ENCODE measurements at regions not wholly inside any gene's neighbourhood (a gene's known extent, or its start where the extent isn't known, plus 50 kb on each side); places are given as distances from the start of the nearest gene placed in this dataset.

- in situ Hi-C loops (cut with HindIII; ENCODE audit: low sequenced_read_pairs), result no loop called here
- TF ChIP-seq, protein P1, sequence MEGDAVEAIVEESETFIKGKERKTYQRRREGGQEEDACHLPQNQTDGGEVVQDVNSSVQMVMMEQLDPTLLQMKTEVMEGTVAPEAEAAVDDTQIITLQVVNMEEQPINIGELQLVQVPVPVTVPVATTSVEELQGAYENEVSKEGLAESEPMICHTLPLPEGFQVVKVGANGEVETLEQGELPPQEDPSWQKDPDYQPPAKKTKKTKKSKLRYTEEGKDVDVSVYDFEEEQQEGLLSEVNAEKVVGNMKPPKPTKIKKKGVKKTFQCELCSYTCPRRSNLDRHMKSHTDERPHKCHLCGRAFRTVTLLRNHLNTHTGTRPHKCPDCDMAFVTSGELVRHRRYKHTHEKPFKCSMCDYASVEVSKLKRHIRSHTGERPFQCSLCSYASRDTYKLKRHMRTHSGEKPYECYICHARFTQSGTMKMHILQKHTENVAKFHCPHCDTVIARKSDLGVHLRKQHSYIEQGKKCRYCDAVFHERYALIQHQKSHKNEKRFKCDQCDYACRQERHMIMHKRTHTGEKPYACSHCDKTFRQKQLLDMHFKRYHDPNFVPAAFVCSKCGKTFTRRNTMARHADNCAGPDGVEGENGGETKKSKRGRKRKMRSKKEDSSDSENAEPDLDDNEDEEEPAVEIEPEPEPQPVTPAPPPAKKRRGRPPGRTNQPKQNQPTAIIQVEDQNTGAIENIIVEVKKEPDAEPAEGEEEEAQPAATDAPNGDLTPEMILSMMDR (IDR thresholded peaks at IDR 0.05; ENCODE audit: low read depth, low read length), result no peak
Observed at GRCh38 chr5:40361378-40361777, 318.3 kb upstream of the PTGER4 start.

DNA sequence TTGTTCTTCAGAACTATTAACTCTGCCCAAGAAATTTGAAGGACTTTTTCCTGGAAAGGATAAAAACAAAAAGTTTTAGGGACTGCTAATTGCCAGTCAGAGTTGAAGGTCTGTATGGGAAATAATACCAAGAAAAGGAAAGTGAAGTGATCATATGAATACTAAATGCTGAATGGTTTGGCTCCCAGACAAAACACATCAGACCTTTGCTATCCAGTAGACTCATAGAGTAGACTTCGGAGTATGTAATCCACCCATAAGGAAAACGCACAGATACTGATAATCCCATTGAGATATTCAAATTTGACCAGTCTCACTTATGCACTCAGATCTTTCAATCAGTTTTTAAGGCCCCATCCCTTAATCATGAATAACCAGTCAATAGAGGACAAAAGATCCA lies 319.0 kb upstream of the PTGER4 start:
- in situ Hi-C loops (cut with HindIII; ENCODE audit: low sequenced_read_pairs), result no loop called here
- TF ChIP-seq, protein P1 (IDR thresholded peaks at IDR 0.05; ENCODE audit: low read depth, low read length), result no peak
- DNase-seq (ENCODE audit: low read depth, low spot score), result no peak

More at GRCh38 chr5:40361378-40361777, 318.3 kb upstream of the PTGER4 start:
- H3K4me3 ChIP-seq (ENCODE audit: low read depth, low read length), result no peak overlapping the region
- no peak for DNase-seq (ENCODE audit: low read depth, low spot score)

DNA sequence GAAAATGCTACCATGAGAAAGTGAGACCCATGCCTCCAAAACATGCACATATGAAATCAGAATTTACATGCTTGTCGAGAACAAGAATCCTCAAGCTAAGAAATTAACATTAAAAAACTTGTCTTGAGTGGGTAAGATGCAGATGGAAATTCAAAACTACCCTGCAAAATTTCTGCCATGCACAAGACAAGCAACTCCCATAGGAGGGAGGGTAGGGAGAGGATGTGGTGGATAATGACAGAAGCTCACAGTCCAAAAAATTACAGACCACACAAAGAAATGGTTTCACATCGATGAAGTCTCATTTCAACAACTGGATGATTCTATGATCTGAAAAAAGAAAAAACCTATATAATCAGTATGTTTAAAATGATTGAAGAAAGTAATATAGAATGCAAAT lies 319.9 kb upstream of the PTGER4 start:
- no peak for DNase-seq (ENCODE audit: low read depth, low spot score)
- H3K4me3 ChIP-seq (ENCODE audit: low read depth, low read length), result no peak overlapping the region
- TF ChIP-seq, protein P1 (IDR thresholded peaks at IDR 0.05; ENCODE audit: low read depth, low read length), result no peak
- in situ Hi-C loops (cut with HindIII; ENCODE audit: low sequenced_read_pairs), result no loop called here

More for the DNA sequence above, 319.0 kb upstream of the PTGER4 start:
- no peak overlapping the region for H3K4me3 ChIP-seq (ENCODE audit: low read depth, low read length)

DNA sequence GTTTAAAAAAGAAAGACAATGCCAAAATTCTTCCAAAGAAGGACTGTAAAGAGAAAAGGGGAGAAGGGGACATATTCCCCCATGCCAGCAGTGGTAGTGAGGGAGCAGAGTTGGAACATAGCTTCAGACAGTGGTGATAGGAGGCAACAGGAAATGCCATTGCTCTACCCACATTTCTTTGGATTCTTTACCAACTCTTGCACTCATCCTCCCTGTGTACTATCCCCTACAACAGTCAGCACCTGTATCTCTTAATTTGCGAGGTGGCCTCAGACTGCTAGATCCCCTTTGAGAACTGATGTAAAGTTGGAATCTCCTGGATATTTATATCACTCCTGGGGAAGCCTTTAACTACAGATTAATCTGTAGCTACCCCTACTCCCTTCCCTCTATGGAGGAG lies 320.6 kb upstream of the PTGER4 start:
- no peak for DNase-seq (ENCODE audit: low read depth, low spot score)
- TF ChIP-seq, protein P1 (IDR thresholded peaks at IDR 0.05; ENCODE audit: low read depth, low read length), result no peak
- in situ Hi-C loops (cut with HindIII; ENCODE audit: low sequenced_read_pairs), result no loop called here
- no peak overlapping the region for H3K4me3 ChIP-seq (ENCODE audit: low read depth, low read length)

- H3K4me3 ChIP-seq (ENCODE audit: low read depth, low read length), result no peak overlapping the region
- TF ChIP-seq, protein P1 (IDR thresholded peaks at IDR 0.05; ENCODE audit: low read depth, low read length), result no peak
- DNase-seq (ENCODE audit: low read depth, low spot score), result no peak
- in situ Hi-C loops (cut with HindIII; ENCODE audit: low sequenced_read_pairs), result no loop called here
Observed at GRCh38 chr5:40356248-40356647, 323.5 kb upstream of the PTGER4 start.

DNA sequence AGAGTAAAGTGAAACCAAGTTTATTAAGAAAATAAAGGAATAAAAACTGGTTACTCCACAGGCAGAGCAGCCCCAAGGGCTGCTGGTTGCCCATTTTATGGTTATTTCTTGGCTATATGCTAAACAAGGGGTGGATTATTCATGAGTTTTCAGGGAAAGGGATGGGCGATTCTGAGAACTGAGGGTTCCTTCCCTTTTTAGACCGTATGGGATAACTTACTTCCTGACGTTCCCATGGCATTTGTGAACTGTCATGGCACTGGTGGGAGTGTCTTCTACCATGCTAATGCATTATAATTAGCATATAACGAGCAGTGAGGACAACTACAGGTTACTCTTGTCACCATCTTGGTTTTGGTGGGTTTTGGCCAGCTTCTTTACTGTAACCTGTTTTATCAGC lies 323.9 kb upstream of the PTGER4 start:
- H3K4me3 ChIP-seq (ENCODE audit: low read depth, low read length), result no peak overlapping the region
- in situ Hi-C loops (cut with HindIII; ENCODE audit: low sequenced_read_pairs), result no loop called here
- no peak for DNase-seq (ENCODE audit: low read depth, low spot score)
- TF ChIP-seq, protein P1 (IDR thresholded peaks at IDR 0.05; ENCODE audit: low read depth, low read length), result no peak

GRCh38 chr5:40355181-40355580 lies 324.5 kb upstream of the PTGER4 start:
- no peak for DNase-seq (ENCODE audit: low read depth, low spot score)
- H3K4me3 ChIP-seq (ENCODE audit: low read depth, low read length), result no peak overlapping the region
- in situ Hi-C loops (cut with HindIII; ENCODE audit: low sequenced_read_pairs), result no loop called here
- TF ChIP-seq, protein P1 (IDR thresholded peaks at IDR 0.05; ENCODE audit: low read depth, low read length), result no peak
